HFF-Myc (cell line): ENCODE measurements at regions not wholly inside any gene's neighbourhood (a gene's known extent, or its start where the extent isn't known, plus 50 kb on each side); places are given as distances from the start of the nearest gene placed in this dataset.

Experiments used
- DNase-seq: peaks from one replicate; pipeline ENCODE4 v3.0.0-alpha.2; 2011; ENCODE audit warnings: low read depth; ENCODE audit errors: extremely low read depth
- H3K4me3 ChIP-seq: replicated peaks from 2 replicates; pipeline ENCODE4 v1.5.1; 2011; ENCODE audit warnings: low read depth, mild to moderate bottlenecking, control low read depth, low read length
- CTCF ChIP-seq: IDR thresholded peaks from 2 replicates; pipeline ENCODE4 v1.5.1; 2012; ENCODE audit warnings: mild to moderate bottlenecking, low read depth, low read length, control low read depth; ENCODE audit errors: missing control alignments

- H3K4me3 ChIP-seq, result no peak overlapping the region
- TF ChIP-seq CTCF, result no peak
- DNase-seq, result no peak
Observed at GRCh38 chr2:71894261-71894660, 253.4 kb downstream of the CYP26B1 start.

DNA sequence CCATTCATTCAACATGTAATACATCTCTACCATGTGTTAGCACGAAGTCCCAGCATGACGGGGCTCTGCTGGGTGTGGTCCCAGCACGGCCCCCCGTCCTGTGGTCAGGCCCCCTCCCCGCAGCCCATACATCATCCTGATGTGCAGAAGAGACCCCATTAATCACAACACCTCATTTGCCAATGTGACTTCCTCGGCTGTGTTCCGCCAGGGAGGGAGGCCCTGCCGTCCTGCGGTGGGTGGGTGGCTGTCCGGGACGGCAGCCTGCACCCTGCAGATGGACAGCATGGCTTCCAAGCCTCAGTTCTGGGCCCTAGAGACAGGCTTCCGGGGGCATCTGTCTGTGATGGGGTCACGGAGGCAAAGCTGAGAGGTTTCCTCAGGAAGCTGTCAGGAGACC lies 254.0 kb downstream of the CYP26B1 start:
- H3K4me3 ChIP-seq, result no peak overlapping the region
- no peak for TF ChIP-seq CTCF
- DNase-seq, result no peak

DNA sequence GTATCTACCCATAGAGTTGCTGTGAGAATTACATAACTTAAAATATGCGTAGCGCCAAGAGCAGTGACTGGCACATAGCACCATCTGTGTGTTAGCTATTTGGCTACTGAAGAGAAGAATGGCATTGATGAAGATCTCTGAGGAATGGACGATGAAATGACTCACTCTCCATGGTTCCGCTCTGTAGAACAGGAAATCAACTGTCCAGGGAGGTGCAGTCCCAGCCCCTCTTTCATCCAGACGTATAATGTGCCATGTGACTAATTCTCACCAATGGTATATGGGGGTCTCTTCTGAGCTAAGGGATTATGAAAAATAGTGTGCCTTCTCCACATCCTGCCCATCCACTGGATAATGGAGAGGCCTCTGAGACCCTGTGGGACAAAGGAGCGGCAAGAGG lies 254.8 kb downstream of the CYP26B1 start:
- H3K4me3 ChIP-seq, result no peak overlapping the region
- DNase-seq, result no peak
- TF ChIP-seq CTCF, result no peak

GRCh38 chr2:71892423-71892730 lies 255.3 kb downstream of the CYP26B1 start:
- no peak overlapping the region for H3K4me3 ChIP-seq
- DNase-seq, result no peak
- TF ChIP-seq CTCF, result no peak

- no peak for TF ChIP-seq CTCF
- no peak overlapping the region for H3K4me3 ChIP-seq
- no peak for DNase-seq
Observed at GRCh38 chr2:71891719-71892422, 255.8 kb downstream of the CYP26B1 start.

DNA sequence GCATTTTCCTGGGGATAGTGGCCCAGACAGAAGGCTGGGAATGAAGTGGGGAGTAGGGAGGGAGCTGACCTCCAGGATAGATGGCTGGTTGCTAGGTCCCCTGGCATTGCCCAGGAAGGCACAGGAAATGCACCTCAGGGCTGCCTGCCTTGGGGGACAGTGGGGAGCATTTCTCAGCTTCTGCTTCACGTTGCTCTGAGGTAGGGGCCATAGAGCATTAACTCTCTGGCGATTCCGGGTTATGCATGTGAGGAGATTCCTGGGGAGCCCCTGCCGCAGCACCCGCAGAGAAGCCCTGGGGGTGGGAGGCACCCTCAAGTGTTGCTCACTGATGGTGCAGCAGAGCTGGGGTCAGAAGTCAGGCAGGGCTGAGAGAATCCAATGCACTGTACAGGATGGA lies 256.5 kb downstream of the CYP26B1 start:
- TF ChIP-seq CTCF, result no peak
- no peak for DNase-seq
- no peak overlapping the region for H3K4me3 ChIP-seq
